Activated CD4-positive, CD25-positive, alpha-beta regulatory T cell (primary cell): ENCODE measurements at regions not wholly inside any gene's neighbourhood (a gene's known extent, or its start where the extent isn't known, plus 50 kb on each side); places are given as distances from the start of the nearest gene placed in this dataset.
"Not testable (repeated sequence)": the region's sequence is repeated elsewhere in the genome, so short reads cannot be mapped to it uniquely, and the experiment has no call there.

Source experiments
- DNase-seq, 4 experiments: peaks; one replicate each; lab custom pipeline; 2025; lab: John Stamatoyannopoulos, UW

- DNase-seq: no peak
These were observed 417.4 kb downstream of the TNS1 start for GRCh38 chr2:217585362-217585761.

GRCh38 chr2:217580407-217580806 is 422.4 kb downstream of the TNS1 start:
- not testable (repeated sequence) for DNase-seq

- no peak for DNase-seq
These were observed 429.2 kb downstream of the TNS1 start for GRCh38 chr2:217573571-217573970.

- no peak for DNase-seq
These were observed 432.4 kb downstream of the TNS1 start for GRCh38 chr2:217570394-217570793.

- DNase-seq: no peak
These were observed 434.4 kb downstream of the TNS1 start for GRCh38 chr2:217568289-217568971.

GRCh38 chr2:217563565-217563964 is 439.2 kb downstream of the TNS1 start:
- no peak for DNase-seq

- no peak for DNase-seq
These were observed 439.8 kb downstream of the TNS1 start for GRCh38 chr2:217562871-217563480.

- DNase-seq: no peak
These were observed 443.7 kb downstream of the TNS1 start for GRCh38 chr2:217559084-217559483.

- no peak for DNase-seq
These were observed 447.5 kb downstream of the TNS1 start for GRCh38 chr2:217555081-217555876.

- DNase-seq: no peak
These were observed 449.1 kb downstream of the TNS1 start for GRCh38 chr2:217553679-217554078.

- no peak for DNase-seq
These were observed 449.6 kb downstream of the TNS1 start for GRCh38 chr2:217553202-217553601.

GRCh38 chr2:217552081-217552480 is 450.7 kb downstream of the TNS1 start:
- DNase-seq: no peak

- DNase-seq: no peak
These were observed 451.4 kb downstream of the TNS1 start for GRCh38 chr2:217551252-217551899.

GRCh38 chr2:217539126-217539525 is 463.7 kb downstream of the TNS1 start:
- no peak for DNase-seq

GRCh38 chr2:217538719-217539118 is 464.1 kb downstream of the TNS1 start:
- no peak for DNase-seq

GRCh38 chr2:217535957-217536708 is 466.7 kb downstream of the TNS1 start:
- no peak for DNase-seq

GRCh38 chr2:217530392-217531090 is 472.3 kb downstream of the TNS1 start:
- no peak for DNase-seq

- DNase-seq: no peak
These were observed 473.5 kb downstream of the TNS1 start for GRCh38 chr2:217529271-217529670.

- no peak for DNase-seq
These were observed 475.1 kb downstream of the TNS1 start for GRCh38 chr2:217527590-217528202.

- no peak for DNase-seq
These were observed 477.7 kb downstream of the TNS1 start for GRCh38 chr2:217525076-217525475.

- DNase-seq: no peak
These were observed 479.5 kb downstream of the TNS1 start for GRCh38 chr2:217523286-217523685.
